ENCODE measurements at regions not wholly inside any gene's neighbourhood (a gene's known extent, or its start where the extent isn't known, plus 50 kb on each side); places are given as distances from the start of the nearest gene placed in this dataset.

- no peak overlapping the region for H3K56ac ChIP-seq (ENCODE audit: extremely low read depth, insufficient read depth, low read length)
- H2BK15ac ChIP-seq (ENCODE audit: low read depth, low read length), result no peak overlapping the region
- no peak overlapping the region for H2BK20ac ChIP-seq (ENCODE audit: low read depth, low read length)
- POLR2A ChIA-PET (ENCODE audit: unreplicated experiment), result no interaction called here
- no peaks in the 10 kb centered on the region for H4K20me1 ChIP-seq (ENCODE audit: insufficient read depth, low read length)
- H3K36me3 ChIP-seq (ENCODE audit: control insufficient read depth, insufficient read depth, low read length), result no peaks in the 10 kb centered on the region
- CTCF ChIA-PET, result no interaction called here
- dilution Hi-C loops (cut with HindIII; ENCODE audit: low sequenced_read_pairs, unreplicated experiment) (no loop called here), intact Hi-C loops (cut with micrococcal nuclease) (no loop called here), in situ Hi-C loops (cut with MboI; ENCODE audit: low sequenced_read_pairs) (no loop called here)
- peaks cover 6% of the 10 kb centered on the region; the same call in 1 of the 2 replicates for H3K27me3 ChIP-seq (ENCODE audit: control insufficient read depth, insufficient read depth, low read length)
- H2BK120ac ChIP-seq (ENCODE audit: low read depth, low read length), result no peak overlapping the region
- H4K91ac ChIP-seq (ENCODE audit: insufficient read depth, low read depth, low read length), result no peak overlapping the region
- H3K9ac ChIP-seq (ENCODE audit: low read depth, low read length), result no peak overlapping the region
- H3K18ac ChIP-seq (ENCODE audit: low read depth, low read length), result no peak overlapping the region
- H3K27ac ChIP-seq (ENCODE audit: insufficient read depth, low read length), result no peak overlapping the region
- H3K9me3 ChIP-seq (ENCODE audit: control insufficient read depth, insufficient read depth, low read length), result no peaks in the 10 kb centered on the region; the same call in 1 of the 2 replicates
- no TSS peak for BruUV-seq (replicated peaks)
- no peaks in the 10 kb centered on the region for H3K9me1 ChIP-seq (ENCODE audit: insufficient read depth, low read length)
- H3K14ac ChIP-seq (replicated peaks; ENCODE audit: low read depth, low read length), result no peak overlapping the region
- no peak overlapping the region for H2AK9ac ChIP-seq (replicated peaks; ENCODE audit: low read depth, low read length, poor library complexity)
- no CpG with 5 or more reads among the region's 1 CpG for WGBS, 2 experiments (ENCODE audit: extremely low coverage in 2 of 2, insufficient read length in 1 of 2)
- no peak overlapping the region for H2AK5ac ChIP-seq (ENCODE audit: low read depth, low read length)
- no peak overlapping the region for H2AFZ ChIP-seq (replicated peaks; ENCODE audit: low read length, poor library complexity)
- no peak for DNase-seq
- H4K8ac ChIP-seq (ENCODE audit: low read depth in 2 of 2, low read length in 2 of 2), result no peak overlapping the region
- no peak for ATAC-seq (ENCODE audit: low read depth)
- H3K23ac ChIP-seq (ENCODE audit: low read depth, low read length), result no peak overlapping the region
- no peak overlapping the region for H3K4ac ChIP-seq (ENCODE audit: low read depth, low read length)
- H4K5ac ChIP-seq (ENCODE audit: low read depth, low read length), result no peak overlapping the region
- H3K4me1 ChIP-seq (ENCODE audit: control insufficient read depth, insufficient read depth, low read length), result no peaks in the 10 kb centered on the region
- no peak for TF ChIP-seq USF2 (IDR thresholded peaks at IDR 0.05; ENCODE audit: low read depth, low read length)
- no peak for TF ChIP-seq SMC3 (IDR thresholded peaks at IDR 0.05; ENCODE audit: low read depth, low read length)
- TF ChIP-seq FOS (IDR thresholded peaks at IDR 0.05; ENCODE audit: low read depth, low read length), result no peak
- TF ChIP-seq, protein P1, sequence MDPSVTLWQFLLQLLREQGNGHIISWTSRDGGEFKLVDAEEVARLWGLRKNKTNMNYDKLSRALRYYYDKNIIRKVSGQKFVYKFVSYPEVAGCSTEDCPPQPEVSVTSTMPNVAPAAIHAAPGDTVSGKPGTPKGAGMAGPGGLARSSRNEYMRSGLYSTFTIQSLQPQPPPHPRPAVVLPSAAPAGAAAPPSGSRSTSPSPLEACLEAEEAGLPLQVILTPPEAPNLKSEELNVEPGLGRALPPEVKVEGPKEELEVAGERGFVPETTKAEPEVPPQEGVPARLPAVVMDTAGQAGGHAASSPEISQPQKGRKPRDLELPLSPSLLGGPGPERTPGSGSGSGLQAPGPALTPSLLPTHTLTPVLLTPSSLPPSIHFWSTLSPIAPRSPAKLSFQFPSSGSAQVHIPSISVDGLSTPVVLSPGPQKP (IDR thresholded peaks at IDR 0.05; ENCODE audit: borderline replicate concordance, low read depth, low read length), result no peak
- no peak for TF ChIP-seq MAFK (IDR thresholded peaks at IDR 0.05; ENCODE audit: low read depth, low read length)
- TF ChIP-seq POLR2A (IDR thresholded peaks at IDR 0.05; ENCODE audit: low read depth, low read length), result no peak
- no peak for TF ChIP-seq MAZ (IDR thresholded peaks at IDR 0.05; ENCODE audit: borderline replicate concordance, low read depth, low read length)
- no peak for TF ChIP-seq RCOR1 (IDR thresholded peaks at IDR 0.05; ENCODE audit: insufficient replicate concordance, low read length)
- no peak for TF ChIP-seq CHD1 (IDR thresholded peaks at IDR 0.05; ENCODE audit: low read depth, low read length)
- no peak for TF ChIP-seq CTCF (conservative IDR thresholded peaks at IDR 0.05; ENCODE audit: low read depth, low read length)
- no peak for TF ChIP-seq MXI1 (IDR thresholded peaks at IDR 0.05; ENCODE audit: borderline replicate concordance, low read depth, low read length)
- no peak for TF ChIP-seq BHLHE40 (IDR thresholded peaks at IDR 0.05; ENCODE audit: low read depth, low read length)
- no peak for TF ChIP-seq NFE2L2 (IDR thresholded peaks at IDR 0.05; ENCODE audit: low read depth, low read length)
- TF ChIP-seq RAD21 (IDR thresholded peaks at IDR 0.05; ENCODE audit: low read length), result no peak
- no peak for TF ChIP-seq RFX5 (IDR thresholded peaks at IDR 0.05; ENCODE audit: low read depth, low read length)
- no peak for TF ChIP-seq CEBPB (IDR thresholded peaks at IDR 0.05; ENCODE audit: low read depth, low read length)
- no peak overlapping the region for H2BK5ac ChIP-seq (ENCODE audit: low read depth, low read length, poor library complexity, severe bottlenecking)
- no peaks in the 10 kb centered on the region for H3K79me1 ChIP-seq (ENCODE audit: low read depth in 1 of 2, low read length in 2 of 2)
- no peak overlapping the region for H3K4me3 ChIP-seq (ENCODE audit: insufficient read depth, low read depth, low read length)
- H3K4me2 ChIP-seq (ENCODE audit: low read depth, low read length), result no peak overlapping the region
These were observed 120.9 kb upstream of the NECTIN1 start for GRCh38 chr11:119849872-119850271.

All from IMR-90 (cell line).